GM12878 (cell line): ENCODE measurements at regions not wholly inside any gene's neighbourhood (a gene's known extent, or its start where the extent isn't known, plus 50 kb on each side); places are given as distances from the start of the nearest gene placed in this dataset.

ENCODE experiments used
- EED ChIP-seq: sonication (generic); IDR thresholded peaks from 2 replicates; pipeline ENCODE4 v1.6.1; 2016; ENCODE audit warnings: antibody characterized with exemption, low read depth
- IKZF2 ChIP-seq, 2 experiments: fragments of 450-650 bp; IDR thresholded peaks; 2 replicates each; pipeline ENCODE4 v1.6.1; 2017; ENCODE audit warnings: mild to moderate bottlenecking in 2 of 2, moderate library complexity in 2 of 2
- JUND ChIP-seq: IDR thresholded peaks from 2 replicates; pipeline ENCODE4 v1.6.1; 2012; ENCODE audit warnings: low read depth, mild to moderate bottlenecking, low read length, improper control_type of control experiment, moderate library complexity
- MEF2A ChIP-seq: IDR thresholded peaks from 2 replicates; pipeline ENCODE4 v1.6.1; 2011; ENCODE audit warnings: low read depth, mild to moderate bottlenecking, low read length, moderate library complexity; ENCODE audit not compliant: insufficient read depth
- NFYB ChIP-seq: IDR thresholded peaks from 2 replicates; pipeline ENCODE4 v1.6.1; 2011; ENCODE audit warnings: low read depth, mild to moderate bottlenecking, low read length, improper control_type of control experiment, moderate library complexity; ENCODE audit not compliant: insufficient read depth
- PML ChIP-seq: IDR thresholded peaks from 2 replicates; pipeline ENCODE4 v1.6.1; 2012; ENCODE audit warnings: low read length, inconsistent platforms
- POLR2A ChIP-seq: IDR thresholded peaks from 2 replicates; pipeline ENCODE4 v1.6.1; 2011; ENCODE audit warnings: low read depth, mild to moderate bottlenecking, low read length
- ZNF217 ChIP-seq: fragments of 450-650 bp; IDR thresholded peaks from 2 replicates; pipeline ENCODE4 v1.6.1; 2017; ENCODE audit warnings: antibody characterized with exemption, mild to moderate bottlenecking
- TF ChIP-seq, protein P1 (sequence below): fragments of 450-650 bp; IDR thresholded peaks from 2 replicates; pipeline ENCODE4 v1.6.1; 2017; ENCODE audit warnings: mild to moderate bottlenecking, moderate library complexity
- TF ChIP-seq, protein P2 (sequence below): fragments of 150-350 bp; IDR thresholded peaks from 2 replicates; pipeline ENCODE4 v1.6.1; 2016; ENCODE audit warnings: low read depth, low read length
- TF ChIP-seq, protein P3 (sequence below): fragments of 450-650 bp; IDR thresholded peaks from 2 replicates; pipeline ENCODE4 v1.6.1; 2017; ENCODE audit warnings: low read depth, mild to moderate bottlenecking, moderate library complexity
- TF ChIP-seq, protein P4 (sequence below): fragments of 450-650 bp; formaldehyde crosslinking; IDR thresholded peaks from 2 replicates; pipeline ENCODE4 v1.5.0; 2022; ENCODE audit warnings: mild to moderate bottlenecking, missing genetic modification characterization

DNA sequence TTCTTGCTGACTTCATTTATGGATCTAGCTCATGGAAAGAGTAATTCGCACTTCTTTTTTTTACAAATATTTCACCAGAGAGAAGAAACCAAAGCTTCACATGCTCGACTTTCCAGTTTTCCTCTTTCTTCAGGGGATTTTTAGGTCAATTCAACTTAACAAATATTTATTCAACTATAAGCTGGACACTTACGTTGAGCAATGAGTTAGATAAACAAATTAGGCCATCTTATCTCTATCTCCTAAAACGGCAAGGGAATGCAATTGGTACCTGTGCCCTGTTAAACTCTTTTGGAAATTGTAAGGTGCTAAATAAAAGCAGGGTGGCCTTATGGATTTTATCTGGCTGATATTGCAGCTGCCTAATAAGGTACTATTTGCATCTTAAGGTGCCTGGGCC is 145.1 kb upstream of the RAI14 start (continued):
- TF ChIP-seq, protein P1, sequence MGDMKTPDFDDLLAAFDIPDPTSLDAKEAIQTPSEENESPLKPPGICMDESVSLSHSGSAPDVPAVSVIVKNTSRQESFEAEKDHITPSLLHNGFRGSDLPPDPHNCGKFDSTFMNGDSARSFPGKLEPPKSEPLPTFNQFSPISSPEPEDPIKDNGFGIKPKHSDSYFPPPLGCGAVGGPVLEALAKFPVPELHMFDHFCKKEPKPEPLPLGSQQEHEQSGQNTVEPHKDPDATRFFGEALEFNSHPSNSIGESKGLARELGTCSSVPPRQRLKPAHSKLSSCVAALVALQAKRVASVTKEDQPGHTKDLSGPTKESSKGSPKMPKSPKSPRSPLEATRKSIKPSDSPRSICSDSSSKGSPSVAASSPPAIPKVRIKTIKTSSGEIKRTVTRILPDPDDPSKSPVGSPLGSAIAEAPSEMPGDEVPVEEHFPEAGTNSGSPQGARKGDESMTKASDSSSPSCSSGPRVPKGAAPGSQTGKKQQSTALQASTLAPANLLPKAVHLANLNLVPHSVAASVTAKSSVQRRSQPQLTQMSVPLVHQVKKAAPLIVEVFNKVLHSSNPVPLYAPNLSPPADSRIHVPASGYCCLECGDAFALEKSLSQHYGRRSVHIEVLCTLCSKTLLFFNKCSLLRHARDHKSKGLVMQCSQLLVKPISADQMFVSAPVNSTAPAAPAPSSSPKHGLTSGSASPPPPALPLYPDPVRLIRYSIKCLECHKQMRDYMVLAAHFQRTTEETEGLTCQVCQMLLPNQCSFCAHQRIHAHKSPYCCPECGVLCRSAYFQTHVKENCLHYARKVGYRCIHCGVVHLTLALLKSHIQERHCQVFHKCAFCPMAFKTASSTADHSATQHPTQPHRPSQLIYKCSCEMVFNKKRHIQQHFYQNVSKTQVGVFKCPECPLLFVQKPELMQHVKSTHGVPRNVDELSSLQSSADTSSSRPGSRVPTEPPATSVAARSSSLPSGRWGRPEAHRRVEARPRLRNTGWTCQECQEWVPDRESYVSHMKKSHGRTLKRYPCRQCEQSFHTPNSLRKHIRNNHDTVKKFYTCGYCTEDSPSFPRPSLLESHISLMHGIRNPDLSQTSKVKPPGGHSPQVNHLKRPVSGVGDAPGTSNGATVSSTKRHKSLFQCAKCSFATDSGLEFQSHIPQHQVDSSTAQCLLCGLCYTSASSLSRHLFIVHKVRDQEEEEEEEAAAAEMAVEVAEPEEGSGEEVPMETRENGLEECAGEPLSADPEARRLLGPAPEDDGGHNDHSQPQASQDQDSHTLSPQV: no peak
- no peak for TF ChIP-seq NFYB
- TF ChIP-seq, protein P2, sequence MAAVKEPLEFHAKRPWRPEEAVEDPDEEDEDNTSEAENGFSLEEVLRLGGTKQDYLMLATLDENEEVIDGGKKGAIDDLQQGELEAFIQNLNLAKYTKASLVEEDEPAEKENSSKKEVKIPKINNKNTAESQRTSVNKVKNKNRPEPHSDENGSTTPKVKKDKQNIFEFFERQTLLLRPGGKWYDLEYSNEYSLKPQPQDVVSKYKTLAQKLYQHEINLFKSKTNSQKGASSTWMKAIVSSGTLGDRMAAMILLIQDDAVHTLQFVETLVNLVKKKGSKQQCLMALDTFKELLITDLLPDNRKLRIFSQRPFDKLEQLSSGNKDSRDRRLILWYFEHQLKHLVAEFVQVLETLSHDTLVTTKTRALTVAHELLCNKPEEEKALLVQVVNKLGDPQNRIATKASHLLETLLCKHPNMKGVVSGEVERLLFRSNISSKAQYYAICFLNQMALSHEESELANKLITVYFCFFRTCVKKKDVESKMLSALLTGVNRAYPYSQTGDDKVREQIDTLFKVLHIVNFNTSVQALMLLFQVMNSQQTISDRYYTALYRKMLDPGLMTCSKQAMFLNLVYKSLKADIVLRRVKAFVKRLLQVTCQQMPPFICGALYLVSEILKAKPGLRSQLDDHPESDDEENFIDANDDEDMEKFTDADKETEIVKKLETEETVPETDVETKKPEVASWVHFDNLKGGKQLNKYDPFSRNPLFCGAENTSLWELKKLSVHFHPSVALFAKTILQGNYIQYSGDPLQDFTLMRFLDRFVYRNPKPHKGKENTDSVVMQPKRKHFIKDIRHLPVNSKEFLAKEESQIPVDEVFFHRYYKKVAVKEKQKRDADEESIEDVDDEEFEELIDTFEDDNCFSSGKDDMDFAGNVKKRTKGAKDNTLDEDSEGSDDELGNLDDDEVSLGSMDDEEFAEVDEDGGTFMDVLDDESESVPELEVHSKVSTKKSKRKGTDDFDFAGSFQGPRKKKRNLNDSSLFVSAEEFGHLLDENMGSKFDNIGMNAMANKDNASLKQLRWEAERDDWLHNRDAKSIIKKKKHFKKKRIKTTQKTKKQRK: no peak
- no peak for TF ChIP-seq MEF2A
- no peak for TF ChIP-seq IKZF2 (IDR thresholded peaks at IDR 0.05)
- TF ChIP-seq EED: no peak
- TF ChIP-seq, protein P3, sequence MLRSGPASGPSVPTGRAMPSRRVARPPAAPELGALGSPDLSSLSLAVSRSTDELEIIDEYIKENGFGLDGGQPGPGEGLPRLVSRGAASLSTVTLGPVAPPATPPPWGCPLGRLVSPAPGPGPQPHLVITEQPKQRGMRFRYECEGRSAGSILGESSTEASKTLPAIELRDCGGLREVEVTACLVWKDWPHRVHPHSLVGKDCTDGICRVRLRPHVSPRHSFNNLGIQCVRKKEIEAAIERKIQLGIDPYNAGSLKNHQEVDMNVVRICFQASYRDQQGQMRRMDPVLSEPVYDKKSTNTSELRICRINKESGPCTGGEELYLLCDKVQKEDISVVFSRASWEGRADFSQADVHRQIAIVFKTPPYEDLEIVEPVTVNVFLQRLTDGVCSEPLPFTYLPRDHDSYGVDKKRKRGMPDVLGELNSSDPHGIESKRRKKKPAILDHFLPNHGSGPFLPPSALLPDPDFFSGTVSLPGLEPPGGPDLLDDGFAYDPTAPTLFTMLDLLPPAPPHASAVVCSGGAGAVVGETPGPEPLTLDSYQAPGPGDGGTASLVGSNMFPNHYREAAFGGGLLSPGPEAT: no peak
- no peak for TF ChIP-seq ZNF217
- no peak for TF ChIP-seq POLR2A
- TF ChIP-seq, protein P4, sequence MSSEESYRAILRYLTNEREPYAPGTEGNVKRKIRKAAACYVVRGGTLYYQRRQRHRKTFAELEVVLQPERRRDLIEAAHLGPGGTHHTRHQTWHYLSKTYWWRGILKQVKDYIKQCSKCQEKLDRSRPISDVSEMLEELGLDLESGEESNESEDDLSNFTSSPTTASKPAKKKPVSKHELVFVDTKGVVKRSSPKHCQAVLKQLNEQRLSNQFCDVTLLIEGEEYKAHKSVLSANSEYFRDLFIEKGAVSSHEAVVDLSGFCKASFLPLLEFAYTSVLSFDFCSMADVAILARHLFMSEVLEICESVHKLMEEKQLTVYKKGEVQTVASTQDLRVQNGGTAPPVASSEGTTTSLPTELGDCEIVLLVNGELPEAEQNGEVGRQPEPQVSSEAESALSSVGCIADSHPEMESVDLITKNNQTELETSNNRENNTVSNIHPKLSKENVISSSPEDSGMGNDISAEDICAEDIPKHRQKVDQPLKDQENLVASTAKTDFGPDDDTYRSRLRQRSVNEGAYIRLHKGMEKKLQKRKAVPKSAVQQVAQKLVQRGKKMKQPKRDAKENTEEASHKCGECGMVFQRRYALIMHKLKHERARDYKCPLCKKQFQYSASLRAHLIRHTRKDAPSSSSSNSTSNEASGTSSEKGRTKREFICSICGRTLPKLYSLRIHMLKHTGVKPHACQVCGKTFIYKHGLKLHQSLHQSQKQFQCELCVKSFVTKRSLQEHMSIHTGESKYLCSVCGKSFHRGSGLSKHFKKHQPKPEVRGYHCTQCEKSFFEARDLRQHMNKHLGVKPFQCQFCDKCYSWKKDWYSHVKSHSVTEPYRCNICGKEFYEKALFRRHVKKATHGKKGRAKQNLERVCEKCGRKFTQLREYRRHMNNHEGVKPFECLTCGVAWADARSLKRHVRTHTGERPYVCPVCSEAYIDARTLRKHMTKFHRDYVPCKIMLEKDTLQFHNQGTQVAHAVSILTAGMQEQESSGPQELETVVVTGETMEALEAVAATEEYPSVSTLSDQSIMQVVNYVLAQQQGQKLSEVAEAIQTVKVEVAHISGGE: no peak
- TF ChIP-seq JUND: no peak
- no peak for TF ChIP-seq PML
